ENCODE measurements at regions not wholly inside any gene's neighbourhood (a gene's known extent, or its start where the extent isn't known, plus 50 kb on each side); places are given as distances from the start of the nearest gene placed in this dataset.
"Not testable (repeated sequence)": the region's sequence is repeated elsewhere in the genome, so short reads cannot be mapped to it uniquely, and the experiment has no call there.

DNA sequence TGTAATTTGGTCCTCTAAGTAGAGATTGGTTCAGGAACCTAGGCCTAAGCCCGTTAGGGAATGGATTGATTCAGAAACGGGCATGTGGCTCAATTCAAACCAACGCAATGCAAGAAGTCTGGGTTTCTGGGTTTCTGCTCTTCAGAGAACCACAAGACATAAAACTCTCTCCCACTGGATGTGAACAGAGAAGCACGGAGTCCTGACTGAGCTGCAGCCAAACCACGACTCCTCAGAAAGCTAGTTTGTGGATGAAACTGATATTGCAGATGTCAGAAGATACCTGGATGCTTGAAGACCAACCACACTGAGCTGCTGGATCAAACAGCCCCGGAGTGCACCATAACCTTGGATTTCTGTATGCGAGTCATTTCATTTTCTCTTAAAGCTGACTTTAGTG lies 50.0 kb downstream of the SOD2 start:
- no peak for DNase-seq
- H3K27me3 Mint-ChIP-seq (ENCODE audit: low read depth): no peaks in the 10 kb centered on the region
- H3K4me1 Mint-ChIP-seq (ENCODE audit: low read depth): peaks cover 7% of the 10 kb centered on the region
- H3K4me3 Mint-ChIP-seq: no peak overlapping the region
- ATAC-seq: no peak
- peaks cover 19% of the 10 kb centered on the region for H3K36me3 Mint-ChIP-seq (ENCODE audit: insufficient read depth)
- peaks cover 6% of the 10 kb centered on the region for H3K9me3 Mint-ChIP-seq

DNA sequence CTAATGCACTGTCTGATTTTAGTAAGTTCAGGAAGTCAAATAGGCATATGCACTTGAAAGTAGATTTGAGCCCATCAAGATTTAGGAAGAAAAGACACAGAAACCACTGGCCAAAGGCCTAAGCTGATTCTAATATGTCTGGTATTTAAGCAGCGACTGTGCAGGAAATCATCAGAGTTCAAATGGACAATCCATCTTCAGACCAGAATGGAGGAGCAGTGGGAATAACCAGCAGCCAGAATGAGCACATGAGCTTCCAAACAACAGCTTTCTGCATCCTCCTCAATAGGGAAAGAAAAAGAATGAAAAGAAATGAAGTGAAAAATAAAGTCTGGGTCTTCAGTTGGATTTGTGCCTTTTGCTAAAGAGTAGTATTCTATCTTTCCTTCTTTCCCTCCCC lies 50.6 kb downstream of the SOD2 start:
- DNase-seq (no peak), ATAC-seq (no peak)
- H3K9me3 Mint-ChIP-seq: peaks cover 6% of the 10 kb centered on the region
- H3K4me1 Mint-ChIP-seq (ENCODE audit: low read depth): peaks cover 7% of the 10 kb centered on the region
- peaks cover 19% of the 10 kb centered on the region for H3K36me3 Mint-ChIP-seq (ENCODE audit: insufficient read depth)
- H3K27me3 Mint-ChIP-seq (ENCODE audit: low read depth): no peaks in the 10 kb centered on the region
- H3K4me3 Mint-ChIP-seq: no peak overlapping the region

DNA sequence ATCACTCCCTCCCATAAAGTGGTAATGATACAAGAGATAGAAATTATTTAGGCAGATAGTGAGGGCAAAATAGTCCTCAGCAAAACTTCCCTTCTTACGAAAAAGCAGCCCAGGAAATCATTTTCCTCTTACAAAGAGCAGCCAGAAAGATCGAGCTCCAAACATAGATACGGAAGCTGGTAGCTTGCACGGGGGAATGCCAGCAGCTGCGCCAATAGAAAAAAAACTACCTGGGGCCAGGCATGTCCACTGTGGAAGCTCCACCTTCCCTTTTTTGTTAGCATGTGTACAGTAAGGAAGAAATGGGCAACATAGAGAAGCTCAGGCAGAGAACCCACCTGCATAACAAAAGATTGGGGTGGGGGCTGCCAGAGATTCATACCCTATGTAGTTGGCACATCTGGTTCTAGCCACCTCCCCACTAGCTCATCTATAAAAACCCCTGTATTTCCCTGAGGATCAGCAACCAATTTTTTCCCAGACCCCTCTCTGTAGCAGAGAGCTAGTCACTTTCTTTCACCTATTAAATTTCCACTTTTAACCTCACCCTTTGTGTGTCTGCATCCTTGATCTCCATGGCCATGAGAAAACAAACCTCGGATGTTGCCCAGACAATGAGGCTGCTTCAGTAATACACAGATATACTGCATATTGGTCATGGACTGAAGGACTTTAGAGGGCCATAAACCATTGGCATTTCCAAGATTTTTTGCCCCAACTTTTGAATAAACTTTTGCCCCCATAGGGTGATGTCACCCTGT lies 52.1 kb downstream of the SOD2 start:
- Mint-ChIP-seq H3K4me3 (no peak overlapping the region), H3K4me1 (ENCODE audit: low read depth) (peaks cover 2% of the 10 kb centered on the region), H3K9me3 (peaks cover 6% of the 10 kb centered on the region), H3K27me3 (ENCODE audit: low read depth) (no peaks in the 10 kb centered on the region), H3K36me3 (ENCODE audit: insufficient read depth) (peaks cover 19% of the 10 kb centered on the region)
- no peak for ATAC-seq
- DNase-seq: no peak

DNA sequence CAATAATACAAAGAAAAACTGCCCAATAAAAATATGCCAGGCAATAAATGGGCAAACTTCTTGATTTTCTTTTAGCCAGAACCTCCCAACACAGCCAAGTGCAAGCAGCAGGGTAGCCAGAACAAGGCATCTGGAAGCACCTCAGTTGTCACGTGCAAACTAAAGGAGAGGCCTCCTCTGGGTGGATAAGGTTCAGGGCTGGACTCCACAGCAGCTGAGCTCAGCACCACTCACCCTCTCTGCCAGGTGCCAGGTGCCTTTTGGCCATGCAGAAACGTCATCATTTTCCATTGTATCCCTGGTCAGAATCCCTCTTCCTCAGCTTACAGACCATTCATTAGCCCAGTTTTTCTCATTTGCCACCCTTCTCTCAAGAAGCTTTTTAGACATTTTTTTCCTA lies 52.7 kb downstream of the SOD2 start:
- Mint-ChIP-seq H3K27me3 (ENCODE audit: low read depth) (no peaks in the 10 kb centered on the region), H3K9me3 (peaks cover 6% of the 10 kb centered on the region), H3K36me3 (ENCODE audit: insufficient read depth) (peaks cover 19% of the 10 kb centered on the region), H3K4me3 (no peak overlapping the region), H3K4me1 (ENCODE audit: low read depth) (no peaks in the 10 kb centered on the region)
- no peak for ATAC-seq
- no peak for DNase-seq

DNA sequence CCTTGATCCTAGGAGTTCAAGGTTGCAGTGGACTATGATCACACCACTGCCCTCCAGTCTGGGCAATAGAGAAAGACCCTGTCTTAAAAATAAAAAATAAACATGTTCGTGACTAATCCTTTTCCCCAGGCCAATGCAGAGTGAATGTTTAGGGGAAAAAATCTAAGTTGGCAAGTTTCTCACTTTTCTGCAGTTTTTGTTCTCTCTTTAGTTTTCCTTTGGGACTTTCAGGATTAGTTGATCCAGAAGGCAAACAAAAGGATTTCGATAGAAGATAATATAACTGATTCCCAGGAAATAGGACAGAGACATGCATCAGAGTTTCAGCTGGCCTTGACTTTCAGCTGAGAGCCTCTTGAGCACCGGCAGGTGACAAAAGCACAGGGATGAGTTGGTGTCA lies 53.3 kb downstream of the SOD2 start:
- no peak for ATAC-seq

DNA sequence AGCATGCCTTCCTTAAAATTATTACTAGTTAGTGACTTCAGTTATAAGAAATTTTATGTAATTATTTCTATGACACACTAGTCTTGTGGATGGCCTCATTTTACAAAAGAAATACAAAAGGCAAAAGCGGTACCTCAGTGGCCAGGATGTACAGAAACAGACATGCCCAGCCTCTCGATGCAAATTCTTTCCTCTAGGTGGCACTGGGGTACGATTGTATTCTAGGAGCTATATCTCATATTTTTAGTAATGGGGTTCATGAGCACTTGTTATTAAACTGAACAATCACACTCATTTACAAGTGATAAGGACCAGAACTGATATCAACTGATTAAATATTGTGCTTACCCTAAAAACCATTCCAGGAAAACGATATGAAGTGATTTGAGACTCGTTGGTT lies 59.8 kb downstream of the SOD2 start:
- DNase-seq (no peak), ATAC-seq (no peak)
- no peaks in the 10 kb centered on the region for H3K27me3 Mint-ChIP-seq (ENCODE audit: low read depth)

More for the DNA sequence above, 53.3 kb downstream of the SOD2 start:
- Mint-ChIP-seq H3K27me3 (ENCODE audit: low read depth) (no peaks in the 10 kb centered on the region), H3K36me3 (ENCODE audit: insufficient read depth) (peaks cover 17% of the 10 kb centered on the region), H3K4me3 (no peak overlapping the region), H3K4me1 (ENCODE audit: low read depth) (no peaks in the 10 kb centered on the region), H3K9me3 (peaks cover 6% of the 10 kb centered on the region)
- no peak for DNase-seq

DNA sequence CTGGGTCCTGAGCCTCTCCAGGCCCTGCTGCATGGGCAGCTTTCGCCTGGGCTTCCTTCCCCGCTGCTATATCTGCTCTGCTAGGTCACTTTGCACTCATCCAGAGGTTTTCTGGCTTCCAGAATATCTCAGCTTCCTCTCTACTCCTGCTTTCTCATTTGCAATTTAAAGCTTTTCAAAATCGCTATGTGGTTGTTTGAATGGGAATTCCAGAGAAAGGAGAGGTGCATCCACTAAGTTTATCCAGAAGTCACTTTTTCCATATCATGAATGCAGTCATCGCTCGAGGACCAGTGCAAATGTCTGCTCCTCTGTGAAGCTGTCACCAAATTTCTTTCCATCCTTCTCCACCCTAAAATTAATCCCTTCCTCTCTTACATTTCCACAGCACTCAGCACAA lies 61.2 kb downstream of the SOD2 start:
- Mint-ChIP-seq H3K9me3 (no peaks in the 10 kb centered on the region), H3K4me1 (ENCODE audit: low read depth) (no peaks in the 10 kb centered on the region), H3K27me3 (ENCODE audit: low read depth) (no peaks in the 10 kb centered on the region), H3K4me3 (no peak overlapping the region), H3K36me3 (ENCODE audit: insufficient read depth) (peaks cover 6% of the 10 kb centered on the region)
- no peak for DNase-seq
- ATAC-seq: no peak

More for the DNA sequence above, 59.8 kb downstream of the SOD2 start:
- no peaks in the 10 kb centered on the region for H3K4me1 Mint-ChIP-seq (ENCODE audit: low read depth)
- peaks cover 6% of the 10 kb centered on the region for H3K36me3 Mint-ChIP-seq (ENCODE audit: insufficient read depth)
- H3K4me3 Mint-ChIP-seq: no peak overlapping the region
- H3K9me3 Mint-ChIP-seq: no peaks in the 10 kb centered on the region

DNA sequence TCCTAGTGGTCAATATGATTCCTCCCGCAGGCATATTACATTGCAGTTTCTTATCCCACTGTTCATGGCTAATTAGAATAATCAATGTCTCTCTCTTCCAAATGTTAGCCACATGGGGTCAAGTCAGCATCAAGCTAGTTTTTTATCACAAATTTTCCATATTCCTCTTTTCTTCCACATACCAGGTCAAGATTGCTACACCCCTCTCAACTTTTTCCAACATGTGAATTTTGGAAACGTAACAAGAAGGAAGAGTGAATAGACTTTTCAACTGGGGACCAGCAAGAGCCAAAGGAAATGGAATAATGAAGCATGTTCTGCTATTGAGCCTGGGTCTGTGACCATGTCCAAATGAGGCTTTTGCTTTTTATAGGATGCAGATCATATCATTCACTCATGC lies 65.1 kb downstream of the SOD2 start:
- Mint-ChIP-seq H3K9me3 (no peaks in the 10 kb centered on the region), H3K4me1 (ENCODE audit: low read depth) (no peaks in the 10 kb centered on the region), H3K36me3 (ENCODE audit: insufficient read depth) (peaks cover 10% of the 10 kb centered on the region), H3K27me3 (ENCODE audit: low read depth) (no peaks in the 10 kb centered on the region), H3K4me3 (no peak overlapping the region)
- ATAC-seq: no peak
- no peak for DNase-seq

DNA sequence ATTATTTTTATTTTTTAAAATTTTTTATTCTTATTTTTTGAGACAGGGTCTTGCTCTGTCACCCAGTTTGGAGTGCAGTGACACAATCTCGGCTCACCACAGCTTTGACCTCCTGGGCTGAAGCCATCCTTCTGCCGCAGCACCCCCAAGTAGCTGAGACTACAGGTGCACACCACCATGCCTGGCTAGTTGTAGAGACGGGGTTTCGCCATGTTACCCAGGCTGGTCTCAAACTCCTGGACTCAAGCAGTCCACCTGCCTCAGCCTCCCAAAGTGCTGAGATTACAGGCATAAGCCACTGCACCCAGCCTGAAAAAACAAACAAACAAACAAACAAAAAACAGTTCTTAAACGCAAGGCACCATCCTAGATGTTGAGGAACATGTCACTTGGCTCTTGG lies 66.5 kb downstream of the SOD2 start:
- H3K27me3 Mint-ChIP-seq (ENCODE audit: low read depth); DNase-seq; H3K36me3 Mint-ChIP-seq (ENCODE audit: insufficient read depth); H3K4me3 Mint-ChIP-seq; H3K9me3 Mint-ChIP-seq; ATAC-seq; H3K4me1 Mint-ChIP-seq (ENCODE audit: low read depth): not testable (repeated sequence)

DNA sequence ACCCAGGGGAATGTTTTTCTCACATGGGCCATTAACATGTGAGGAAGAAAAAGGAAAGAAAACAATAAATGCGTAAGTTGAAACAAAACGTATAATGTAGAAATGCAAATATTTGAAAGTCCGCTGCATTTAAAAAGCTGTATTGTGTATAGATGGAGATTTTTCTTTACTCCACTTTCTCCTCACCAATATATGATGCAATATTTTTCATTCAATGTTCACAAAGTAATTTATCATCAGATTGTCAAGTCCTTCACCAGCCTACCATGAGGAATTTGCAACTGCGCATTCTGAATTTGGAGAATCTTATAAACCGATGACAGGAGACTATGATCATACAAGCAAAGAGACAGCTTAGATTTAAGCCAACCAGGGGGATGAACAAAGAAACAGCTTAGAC lies 69.9 kb downstream of the SOD2 start:
- Mint-ChIP-seq H3K4me3 (no peak overlapping the region), H3K27me3 (ENCODE audit: low read depth) (no peaks in the 10 kb centered on the region), H3K9me3 (peaks cover 9% of the 10 kb centered on the region), H3K4me1 (ENCODE audit: low read depth) (no peaks in the 10 kb centered on the region), H3K36me3 (ENCODE audit: insufficient read depth) (peaks cover 6% of the 10 kb centered on the region)
- no peak for ATAC-seq
- DNase-seq: no peak

DNA sequence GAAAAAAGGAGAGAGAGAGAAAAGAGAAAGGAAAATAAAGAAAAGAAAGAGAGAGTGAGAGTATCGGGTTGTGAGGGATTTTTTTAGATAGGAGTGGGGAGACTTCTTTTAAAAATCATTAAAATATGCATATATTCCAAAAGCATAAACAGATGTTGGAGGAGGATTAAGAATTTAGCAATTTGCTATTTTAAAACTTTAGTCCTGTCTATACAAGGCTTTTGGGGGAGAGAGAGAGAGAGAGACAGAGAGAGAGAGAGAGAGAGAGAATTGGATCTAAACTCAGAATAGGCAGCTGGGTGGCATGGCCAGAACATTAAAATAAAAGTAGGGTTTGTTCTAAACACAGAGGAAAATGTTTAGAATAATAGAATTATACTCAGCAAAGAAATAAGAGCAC lies 72.1 kb downstream of the SOD2 start:
- no peak for DNase-seq
- H3K4me1 Mint-ChIP-seq (ENCODE audit: low read depth): no peaks in the 10 kb centered on the region
- H3K36me3 Mint-ChIP-seq (ENCODE audit: insufficient read depth): peaks cover 14% of the 10 kb centered on the region
- H3K4me3 Mint-ChIP-seq: no peak overlapping the region
- H3K9me3 Mint-ChIP-seq: peaks cover 31% of the 10 kb centered on the region
- ATAC-seq: no peak
- no peaks in the 10 kb centered on the region for H3K27me3 Mint-ChIP-seq (ENCODE audit: low read depth)

DNA sequence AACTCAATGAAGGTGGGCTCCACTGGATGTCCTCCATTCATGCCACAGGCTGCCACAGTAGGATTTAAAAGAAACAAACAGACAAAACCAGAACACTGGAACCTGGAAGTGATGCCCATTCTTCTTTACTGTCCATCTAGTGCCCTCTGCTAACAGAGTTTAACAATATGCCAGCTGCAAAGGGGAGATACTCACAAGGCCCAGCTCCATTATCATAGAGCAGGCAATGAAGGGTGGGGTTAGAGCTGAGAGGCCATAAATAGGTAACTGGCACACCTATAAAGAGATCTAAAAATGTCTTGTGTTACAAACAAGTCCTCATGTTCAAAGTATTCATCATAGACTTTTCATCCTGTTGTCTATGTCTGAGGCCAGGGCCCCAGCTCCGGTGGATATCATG lies 75.6 kb downstream of the SOD2 start:
- no peak for ATAC-seq
- H3K9me3 Mint-ChIP-seq: peaks cover 46% of the 10 kb centered on the region
- no peak overlapping the region for H3K4me3 Mint-ChIP-seq
- no peaks in the 10 kb centered on the region for H3K27me3 Mint-ChIP-seq (ENCODE audit: low read depth)
- peaks cover 16% of the 10 kb centered on the region for H3K36me3 Mint-ChIP-seq (ENCODE audit: insufficient read depth)
- no peak for DNase-seq
- H3K4me1 Mint-ChIP-seq (ENCODE audit: low read depth): no peaks in the 10 kb centered on the region

DNA sequence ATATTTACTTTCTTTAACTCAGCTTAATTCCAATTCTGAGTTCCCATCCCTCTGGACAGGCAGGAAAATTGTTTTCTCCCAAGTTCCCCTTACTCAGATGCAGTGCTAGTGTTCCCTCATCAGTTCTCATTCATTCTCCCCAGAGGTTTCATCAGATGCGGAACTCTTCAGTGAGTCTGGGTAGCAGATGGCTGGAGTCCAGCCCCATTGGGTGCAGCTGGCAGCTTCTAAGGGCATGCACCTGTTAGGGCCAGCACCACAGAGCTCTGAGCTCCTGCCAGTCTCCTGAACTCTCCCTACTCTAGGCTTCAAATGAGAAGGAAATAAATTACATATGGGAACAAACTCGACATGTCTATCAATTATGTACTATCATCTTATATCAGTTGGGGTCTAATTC lies 76.6 kb downstream of the SOD2 start:
- no peak for ATAC-seq
- H3K9me3 Mint-ChIP-seq: peaks cover 46% of the 10 kb centered on the region
- peaks cover 16% of the 10 kb centered on the region for H3K36me3 Mint-ChIP-seq (ENCODE audit: insufficient read depth)

DNA sequence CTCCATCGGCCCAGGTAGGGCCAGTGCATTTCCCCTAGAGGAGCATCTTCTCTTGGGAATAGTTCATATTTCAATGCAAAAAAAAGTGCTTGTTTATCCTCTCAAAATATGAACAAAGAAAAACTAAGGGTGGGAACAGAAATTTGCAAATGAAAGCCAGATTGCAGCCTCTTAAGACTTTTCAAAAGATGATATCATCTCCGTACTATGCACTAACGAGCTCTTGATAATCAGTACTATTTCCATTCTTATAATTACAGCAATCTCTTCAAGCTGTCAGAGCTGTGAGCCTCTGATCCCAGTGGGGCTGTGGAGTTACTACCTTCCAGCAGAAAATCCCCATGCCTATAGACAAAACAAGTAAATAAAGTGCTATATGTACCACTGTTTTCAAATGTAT lies 77.1 kb downstream of the SOD2 start:
- Mint-ChIP-seq H3K4me1 (ENCODE audit: low read depth) (no peaks in the 10 kb centered on the region), H3K4me3 (no peak overlapping the region), H3K27me3 (ENCODE audit: low read depth) (no peaks in the 10 kb centered on the region), H3K36me3 (ENCODE audit: insufficient read depth) (peaks cover 16% of the 10 kb centered on the region), H3K9me3 (peaks cover 46% of the 10 kb centered on the region)
- ATAC-seq (no peak), DNase-seq (no peak)

More for the DNA sequence above, 76.6 kb downstream of the SOD2 start:
- no peak for DNase-seq
- H3K27me3 Mint-ChIP-seq (ENCODE audit: low read depth): no peaks in the 10 kb centered on the region
- no peaks in the 10 kb centered on the region for H3K4me1 Mint-ChIP-seq (ENCODE audit: low read depth)
- H3K4me3 Mint-ChIP-seq: no peak overlapping the region

DNA sequence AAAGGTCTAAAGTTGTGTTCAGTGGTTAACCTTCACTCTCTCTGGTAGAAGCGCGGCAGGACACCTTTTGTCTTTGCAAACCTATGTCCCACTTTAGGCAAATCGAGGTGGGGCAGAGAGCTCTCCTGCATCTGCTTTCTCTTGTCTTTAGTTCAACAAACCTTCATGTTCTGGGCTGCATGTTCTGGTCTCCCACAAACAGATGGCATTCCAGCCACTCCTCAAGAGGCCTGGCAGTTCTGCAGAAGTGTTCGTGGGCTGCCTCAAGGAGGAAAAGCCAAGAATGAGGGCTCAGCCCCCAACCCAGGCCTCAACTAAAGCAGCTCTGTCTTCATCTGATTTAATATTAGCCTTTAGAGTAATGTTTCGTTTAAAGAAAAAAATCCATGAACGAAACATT lies 82.2 kb downstream of the SOD2 start:
- H3K9me3 Mint-ChIP-seq: peaks cover 14% of the 10 kb centered on the region
- H3K4me3 Mint-ChIP-seq: no peak overlapping the region
- H3K36me3 Mint-ChIP-seq (ENCODE audit: insufficient read depth): peaks cover 7% of the 10 kb centered on the region
- DNase-seq (no peak), ATAC-seq (no peak)
- peaks cover 2% of the 10 kb centered on the region for H3K27me3 Mint-ChIP-seq (ENCODE audit: low read depth)
- H3K4me1 Mint-ChIP-seq (ENCODE audit: low read depth): no peaks in the 10 kb centered on the region

Measured in activated T-cell treated with anti-CD3 and anti-CD28 coated beads, Interleukin-2, amount 50 U/mL, for 4 hours (primary cell).